Activated naive CD4-positive, alpha-beta T cell treated with anti-CD3 and anti-CD28 coated beads for 36 hours (primary cell): ENCODE measurements at regions not wholly inside any gene's neighbourhood (a gene's known extent, or its start where the extent isn't known, plus 50 kb on each side); places are given as distances from the start of the nearest gene placed in this dataset.
"Not testable (repeated sequence)": the region's sequence is repeated elsewhere in the genome, so short reads cannot be mapped to it uniquely, and the experiment has no call there.

Experiments used
- CTCF ChIA-PET: fragments of 350-600 bp; sonication (Branson Sonifier 250); formaldehyde crosslinking; loops from one replicate; lab custom pipeline; 2021; ENCODE audit warnings: antibody characterized with exemption; lab: Charles Lee
- DNase-seq: peaks from one replicate; pipeline ENCODE4 v3.0.0-alpha.2; 2020
- H3K27ac Mint-ChIP-seq: one replicate; pipeline ENCODE4 v1.8.0; 2021; ENCODE audit warnings: mild to moderate bottlenecking, mixed read lengths
- H3K27me3 Mint-ChIP-seq: one replicate; pipeline ENCODE4 v1.8.0; 2021; ENCODE audit warnings: low read depth, mixed read lengths
- H3K36me3 Mint-ChIP-seq: one replicate; pipeline ENCODE4 v1.8.0; 2021; ENCODE audit warnings: low read depth, mixed read lengths
- H3K4me1 Mint-ChIP-seq: one replicate; pipeline ENCODE4 v1.8.0; 2021; ENCODE audit warnings: low read depth, mixed read lengths
- H3K4me3 Mint-ChIP-seq: one replicate; pipeline ENCODE4 v1.8.0; 2021; ENCODE audit warnings: mild to moderate bottlenecking, moderate library complexity, mixed read lengths
- H3K9me3 Mint-ChIP-seq: one replicate; pipeline ENCODE4 v1.8.0; 2021; ENCODE audit warnings: mixed read lengths
- intact Hi-C: fragments of 100-400 bp; cut with micrococcal nuclease; formaldehyde crosslinking; loops from one replicate; pipeline ENCODE4 v1.15.1; 2023

DNA sequence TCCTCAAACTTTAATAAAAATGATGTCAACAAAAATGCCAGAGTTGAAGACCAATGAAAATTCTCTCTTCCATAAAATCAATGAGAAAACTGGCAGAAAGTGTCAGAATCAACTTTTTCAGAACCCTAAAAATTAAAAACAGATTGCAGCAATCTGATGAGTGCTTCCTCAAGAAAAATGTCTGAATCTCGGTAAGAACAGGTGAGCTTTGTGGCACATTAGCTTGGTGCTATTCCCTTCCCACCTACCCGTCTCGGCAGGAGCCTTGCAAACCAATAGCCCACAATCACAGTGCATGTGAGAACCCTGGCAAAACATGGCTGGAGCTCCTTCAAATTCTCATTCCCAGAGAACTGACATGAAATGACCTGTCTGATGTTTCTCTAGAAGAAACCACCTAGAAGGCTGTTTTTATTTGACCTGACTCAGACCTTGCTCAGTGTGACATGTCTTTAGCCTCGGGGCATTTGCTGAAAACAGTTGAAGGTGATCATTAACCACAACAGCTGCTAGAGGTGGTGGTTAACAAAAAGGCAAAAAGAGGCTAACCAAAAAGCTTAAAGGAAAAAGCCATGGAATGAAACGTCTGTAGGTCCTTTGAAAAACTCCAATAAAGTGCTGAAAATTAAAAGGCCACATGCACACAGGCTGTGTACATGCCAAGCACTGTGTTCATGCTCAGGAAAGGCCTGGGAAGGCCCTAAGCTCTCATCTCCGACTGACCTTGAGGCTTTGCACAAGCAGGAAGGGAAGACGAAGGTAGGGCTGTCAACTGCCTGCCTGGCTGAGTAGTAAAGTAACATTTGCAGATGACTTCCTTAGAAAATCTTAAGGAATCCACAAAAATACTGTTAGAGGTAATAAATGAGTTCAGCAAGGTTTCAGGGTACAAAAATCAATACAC, 253.0 kb upstream of the NSMCE3 start:
- CTCF ChIA-PET: no interaction called here
- Mint-ChIP-seq H3K4me3 (no peak overlapping the region), H3K36me3 (no peaks in the 10 kb centered on the region), H3K27me3 (peaks cover 15% of the 10 kb centered on the region), H3K27ac (no peak overlapping the region), H3K4me1 (no peaks in the 10 kb centered on the region), H3K9me3 (peaks cover 10% of the 10 kb centered on the region)
- intact Hi-C loops: no loop called here
- no peak for DNase-seq

DNA sequence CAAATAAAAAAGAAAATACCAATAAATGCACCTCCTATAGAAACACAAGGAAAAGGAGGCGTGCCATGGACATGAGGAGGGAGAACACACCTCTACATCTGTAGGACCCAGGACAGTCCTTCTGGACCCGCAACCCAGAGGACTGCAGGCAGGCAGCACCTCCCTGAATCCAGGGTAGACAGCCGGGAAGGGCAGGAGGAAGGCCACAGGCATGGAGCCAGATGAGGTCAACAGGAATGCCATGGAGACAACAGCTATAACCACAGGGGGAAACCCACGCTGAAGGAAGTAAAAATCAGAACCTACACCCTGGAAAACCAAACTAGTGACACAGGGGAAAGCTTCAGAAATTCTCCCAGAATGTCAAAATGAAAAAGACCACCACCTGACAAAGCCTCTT, 248.8 kb upstream of the NSMCE3 start:
- CTCF ChIA-PET: no interaction called here
- no peak overlapping the region for H3K4me3 Mint-ChIP-seq
- H3K9me3 Mint-ChIP-seq: peaks cover 12% of the 10 kb centered on the region
- H3K27ac Mint-ChIP-seq: no peak overlapping the region
- H3K4me1 Mint-ChIP-seq: no peaks in the 10 kb centered on the region
- no peak for DNase-seq
- H3K27me3 Mint-ChIP-seq: peaks cover 22% of the 10 kb centered on the region
- H3K36me3 Mint-ChIP-seq: no peaks in the 10 kb centered on the region
- intact Hi-C loops: no loop called here

DNA sequence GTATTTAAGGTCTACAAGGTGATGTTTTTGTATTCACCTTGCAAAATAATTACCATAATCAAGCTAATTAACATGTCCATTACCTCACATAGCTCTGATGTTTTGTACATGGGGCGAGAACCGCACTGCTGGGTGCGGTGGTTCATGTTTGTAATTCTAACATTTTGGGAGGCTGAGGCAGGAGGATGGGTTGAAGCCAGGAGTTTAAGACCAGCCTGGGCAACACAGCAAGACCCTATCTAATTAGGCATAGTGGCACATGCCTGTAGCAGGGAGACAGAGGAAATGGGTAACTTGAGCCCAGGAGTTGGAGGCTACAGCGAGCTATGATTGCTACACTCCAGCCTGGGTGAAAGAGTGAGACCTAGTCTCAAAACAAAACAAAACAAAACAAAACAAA, 248.2 kb upstream of the NSMCE3 start:
- H3K27ac Mint-ChIP-seq: no peak overlapping the region
- no peaks in the 10 kb centered on the region for H3K36me3 Mint-ChIP-seq
- DNase-seq: no peak
- H3K4me1 Mint-ChIP-seq: no peaks in the 10 kb centered on the region
- intact Hi-C loops: no loop called here
- H3K4me3 Mint-ChIP-seq: no peak overlapping the region
- H3K27me3 Mint-ChIP-seq: peaks cover 19% of the 10 kb centered on the region
- H3K9me3 Mint-ChIP-seq: peaks cover 12% of the 10 kb centered on the region
- CTCF ChIA-PET: no interaction called here

DNA sequence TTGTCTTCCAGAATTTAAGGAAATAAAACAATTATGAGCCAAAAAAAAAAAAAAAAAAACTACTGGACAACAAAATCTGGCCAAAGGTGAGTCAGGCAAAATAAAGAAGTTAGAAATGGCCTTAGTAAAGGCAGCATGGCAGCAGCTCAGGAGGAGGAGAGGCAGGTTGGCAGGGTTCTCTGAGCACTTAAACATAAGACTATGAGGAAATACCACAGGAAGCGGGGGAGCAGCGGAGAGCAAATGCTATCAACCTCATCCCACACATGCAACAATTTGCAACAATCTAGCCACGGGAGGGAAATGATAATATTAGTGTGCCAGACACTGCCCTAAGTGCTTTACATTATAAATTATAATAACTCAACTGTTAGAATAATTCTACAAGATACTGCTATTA, 247.3 kb upstream of the NSMCE3 start:
- no peak for DNase-seq
- Mint-ChIP-seq H3K27me3 (peaks cover 18% of the 10 kb centered on the region), H3K27ac (no peak overlapping the region), H3K4me1 (no peaks in the 10 kb centered on the region), H3K9me3 (peaks cover 12% of the 10 kb centered on the region), H3K4me3 (no peak overlapping the region), H3K36me3 (no peaks in the 10 kb centered on the region)
- CTCF ChIA-PET: no interaction called here
- intact Hi-C loops: no loop called here

DNA sequence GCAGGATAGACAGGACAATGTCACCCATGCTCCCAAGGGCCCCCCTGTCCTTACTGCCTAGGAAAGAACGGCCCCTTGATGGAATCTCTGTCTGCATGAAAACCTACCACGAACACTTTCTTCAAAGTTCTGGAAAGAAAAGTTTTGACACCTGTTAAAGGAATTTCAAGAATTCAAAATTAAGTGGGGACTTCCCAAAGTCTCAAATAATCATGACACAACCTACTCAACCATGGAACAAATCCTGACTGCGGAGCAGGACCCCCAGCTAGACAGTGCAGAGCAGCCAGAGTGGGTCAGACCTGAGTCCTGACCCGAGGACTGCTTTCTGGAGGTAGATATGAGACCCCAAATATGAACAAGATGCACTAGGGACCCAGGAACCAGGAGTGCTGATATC, 245.3 kb upstream of the NSMCE3 start:
- CTCF ChIA-PET: no interaction called here
- Mint-ChIP-seq H3K4me1 (no peaks in the 10 kb centered on the region), H3K27ac (no peak overlapping the region), H3K9me3 (peaks cover 13% of the 10 kb centered on the region), H3K27me3 (peaks cover 18% of the 10 kb centered on the region), H3K36me3 (no peaks in the 10 kb centered on the region), H3K4me3 (no peak overlapping the region)
- intact Hi-C loops: no loop called here
- DNase-seq: no peak

DNA sequence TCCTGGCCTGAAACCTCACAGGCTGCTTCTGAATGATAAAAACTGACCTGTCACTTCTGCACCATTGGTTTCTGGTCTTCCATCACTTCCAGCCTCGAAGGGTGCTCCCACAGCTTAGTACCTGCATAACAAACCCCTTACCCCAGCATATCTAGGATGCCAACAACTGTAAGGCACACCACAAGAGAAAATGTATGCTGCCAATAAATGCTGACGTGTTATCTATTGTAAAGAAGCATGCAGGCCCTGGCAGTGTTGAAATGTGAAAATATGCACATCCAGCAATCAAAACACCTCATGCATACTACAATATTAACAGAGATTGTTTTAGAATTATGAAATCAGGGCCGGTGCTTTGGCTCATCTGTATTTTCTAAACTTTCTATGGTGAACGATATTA, 242.0 kb upstream of the NSMCE3 start:
- H3K36me3 Mint-ChIP-seq: no peaks in the 10 kb centered on the region
- no peak overlapping the region for H3K27ac Mint-ChIP-seq
- CTCF ChIA-PET: no interaction called here
- H3K4me3 Mint-ChIP-seq: no peak overlapping the region
- peaks cover 8% of the 10 kb centered on the region for H3K9me3 Mint-ChIP-seq
- no peaks in the 10 kb centered on the region for H3K4me1 Mint-ChIP-seq
- intact Hi-C loops: no loop called here
- no peak for DNase-seq
- H3K27me3 Mint-ChIP-seq: peaks cover 12% of the 10 kb centered on the region

DNA sequence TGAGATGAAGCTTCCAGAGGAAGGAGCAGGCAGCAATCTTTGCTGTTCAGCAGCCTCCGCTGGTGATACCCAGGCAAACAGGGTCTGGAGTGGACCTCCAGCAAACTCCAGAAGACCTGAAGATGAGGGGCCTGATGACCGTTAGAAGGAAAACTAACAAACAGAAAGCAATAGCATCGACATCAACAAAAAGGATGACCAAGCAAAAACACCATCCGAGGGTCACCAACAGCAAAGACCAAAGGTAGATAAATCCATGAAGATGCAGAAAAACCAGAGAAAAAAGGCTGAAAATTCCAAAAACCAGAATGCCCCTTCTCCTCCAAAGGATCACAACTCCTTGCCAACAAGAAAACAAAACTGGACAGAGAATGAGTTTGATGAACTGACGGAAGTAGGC, 235.9 kb upstream of the NSMCE3 start:
- CTCF ChIA-PET, H3K4me1 Mint-ChIP-seq, intact Hi-C loops, H3K4me3 Mint-ChIP-seq, H3K36me3 Mint-ChIP-seq, H3K27ac Mint-ChIP-seq, DNase-seq: not testable (repeated sequence)
- H3K9me3 Mint-ChIP-seq: peaks cover 11% of the 10 kb centered on the region
- H3K27me3 Mint-ChIP-seq: peaks cover 22% of the 10 kb centered on the region

DNA sequence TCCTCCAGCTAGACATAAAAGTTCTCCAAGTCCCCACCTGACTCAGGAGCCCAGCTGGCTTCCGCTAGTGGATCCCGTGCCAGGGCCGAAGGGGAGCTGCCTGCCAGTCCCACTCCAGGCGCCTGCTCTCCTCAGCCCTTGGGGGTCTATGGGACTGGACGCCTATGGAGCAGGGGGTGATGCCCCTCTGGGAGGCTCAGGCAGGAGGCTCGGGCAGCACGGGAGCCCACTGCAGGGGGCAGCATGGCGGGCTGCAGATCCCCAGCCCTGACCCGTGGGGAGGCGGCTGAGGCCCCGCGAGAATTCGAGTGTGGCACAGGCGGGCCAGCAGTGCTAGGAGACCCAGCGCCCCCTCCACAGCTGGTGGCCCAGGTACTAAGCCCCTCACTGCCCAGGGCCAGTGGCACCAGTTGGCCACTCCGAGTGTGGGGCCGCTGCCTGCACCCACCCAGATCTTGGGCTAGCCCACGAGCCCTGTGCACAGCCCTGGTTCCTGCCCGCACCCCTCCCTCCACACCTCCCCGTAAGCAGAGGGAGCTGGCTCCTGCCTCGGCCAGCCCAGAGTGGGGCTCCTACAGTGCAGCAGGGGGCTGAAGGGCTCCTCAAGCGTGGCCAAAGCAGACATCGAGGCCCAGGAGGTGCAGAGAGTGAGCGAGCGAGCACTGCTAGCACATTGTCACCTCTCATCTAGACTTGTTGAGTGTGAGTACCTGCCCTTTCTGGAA, 221.3 kb upstream of the NSMCE3 start:
- CTCF ChIA-PET: no interaction called here
- DNase-seq: no peak
- Mint-ChIP-seq H3K27ac (no peak overlapping the region), H3K4me1 (no peaks in the 10 kb centered on the region), H3K27me3 (peaks cover 2% of the 10 kb centered on the region), H3K36me3 (no peaks in the 10 kb centered on the region), H3K9me3 (no peaks in the 10 kb centered on the region), H3K4me3 (no peak overlapping the region)
- intact Hi-C loops: no loop called here

DNA sequence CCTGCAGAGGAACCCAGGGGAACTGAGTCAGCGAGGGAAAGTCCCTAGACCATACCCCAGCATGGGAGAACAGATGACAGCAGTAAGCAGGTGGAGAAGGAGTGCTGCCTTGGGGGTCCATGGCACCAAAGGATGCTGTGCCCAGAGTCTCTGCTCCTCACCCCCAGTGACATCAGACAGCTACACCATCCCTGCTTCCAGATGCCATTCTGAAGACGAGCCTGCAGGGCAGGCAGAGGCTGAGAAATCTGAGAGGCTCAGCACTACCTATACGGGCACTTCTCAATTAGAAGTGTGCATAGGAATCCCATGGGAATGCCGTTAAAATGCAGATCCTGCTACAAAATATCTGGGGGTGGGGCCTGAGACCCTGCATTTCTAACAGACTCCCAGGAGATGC, 211.3 kb upstream of the NSMCE3 start:
- no peaks in the 10 kb centered on the region for H3K9me3 Mint-ChIP-seq
- H3K27me3 Mint-ChIP-seq: peaks cover 4% of the 10 kb centered on the region
- no peak overlapping the region for H3K27ac Mint-ChIP-seq
- H3K4me3 Mint-ChIP-seq: no peak overlapping the region
- H3K36me3 Mint-ChIP-seq: no peaks in the 10 kb centered on the region
- no peak for DNase-seq
- H3K4me1 Mint-ChIP-seq: no peaks in the 10 kb centered on the region
- intact Hi-C loops: no loop called here
- CTCF ChIA-PET: no interaction called here

DNA sequence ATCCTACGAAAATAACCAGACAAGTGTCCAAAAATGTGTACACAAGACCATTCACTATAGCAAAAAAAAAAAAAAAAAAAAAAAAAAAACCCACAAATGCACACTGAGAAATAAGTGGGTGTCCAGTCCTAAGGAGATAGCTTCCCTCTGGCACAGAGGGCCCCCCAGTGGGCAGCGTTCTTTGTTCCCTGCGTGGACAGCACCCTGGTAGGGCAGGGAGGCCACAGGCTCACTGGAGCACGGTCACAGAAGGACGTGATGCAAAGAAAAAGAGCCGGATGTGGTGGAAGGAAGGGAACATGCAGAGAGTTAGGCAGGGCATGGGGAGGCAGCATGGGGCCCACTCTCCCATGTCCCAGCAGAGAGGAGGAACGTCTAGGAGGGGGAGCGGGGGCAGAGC, 210.7 kb upstream of the NSMCE3 start:
- CTCF ChIA-PET: no interaction called here
- H3K27ac Mint-ChIP-seq: no peak overlapping the region

DNA sequence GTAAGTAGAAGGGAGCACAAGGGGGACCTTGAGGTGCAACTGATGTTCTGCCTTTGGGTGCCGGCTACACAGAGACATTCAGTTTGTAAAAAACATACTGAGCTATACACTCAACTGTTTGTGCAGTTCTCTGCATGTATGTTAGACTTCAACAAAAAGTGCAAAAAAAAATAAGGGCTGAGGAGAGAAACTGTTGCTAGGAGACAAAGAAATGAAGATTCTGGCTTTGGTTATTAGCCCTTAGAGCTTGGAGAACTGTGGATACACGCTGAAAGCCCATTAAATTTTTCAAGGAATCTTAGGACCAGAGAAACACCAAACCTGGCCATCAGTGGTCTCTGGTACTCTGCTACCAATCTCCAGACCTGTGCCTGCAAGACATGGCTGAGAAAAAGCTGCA, 207.6 kb upstream of the NSMCE3 start:
- intact Hi-C loops: no loop called here
- CTCF ChIA-PET: no interaction called here
- H3K27ac Mint-ChIP-seq: no peak overlapping the region
- no peaks in the 10 kb centered on the region for H3K4me1 Mint-ChIP-seq
- no peaks in the 10 kb centered on the region for H3K9me3 Mint-ChIP-seq
- DNase-seq: no peak
- H3K27me3 Mint-ChIP-seq: peaks cover 8% of the 10 kb centered on the region
- H3K36me3 Mint-ChIP-seq: no peaks in the 10 kb centered on the region
- no peak overlapping the region for H3K4me3 Mint-ChIP-seq

More for the DNA sequence above, 210.7 kb upstream of the NSMCE3 start:
- Mint-ChIP-seq H3K27me3 (peaks cover 4% of the 10 kb centered on the region), H3K36me3 (no peaks in the 10 kb centered on the region), H3K4me1 (no peaks in the 10 kb centered on the region), H3K9me3 (no peaks in the 10 kb centered on the region), H3K4me3 (no peak overlapping the region)
- intact Hi-C loops: no loop called here
- DNase-seq: no peak

DNA sequence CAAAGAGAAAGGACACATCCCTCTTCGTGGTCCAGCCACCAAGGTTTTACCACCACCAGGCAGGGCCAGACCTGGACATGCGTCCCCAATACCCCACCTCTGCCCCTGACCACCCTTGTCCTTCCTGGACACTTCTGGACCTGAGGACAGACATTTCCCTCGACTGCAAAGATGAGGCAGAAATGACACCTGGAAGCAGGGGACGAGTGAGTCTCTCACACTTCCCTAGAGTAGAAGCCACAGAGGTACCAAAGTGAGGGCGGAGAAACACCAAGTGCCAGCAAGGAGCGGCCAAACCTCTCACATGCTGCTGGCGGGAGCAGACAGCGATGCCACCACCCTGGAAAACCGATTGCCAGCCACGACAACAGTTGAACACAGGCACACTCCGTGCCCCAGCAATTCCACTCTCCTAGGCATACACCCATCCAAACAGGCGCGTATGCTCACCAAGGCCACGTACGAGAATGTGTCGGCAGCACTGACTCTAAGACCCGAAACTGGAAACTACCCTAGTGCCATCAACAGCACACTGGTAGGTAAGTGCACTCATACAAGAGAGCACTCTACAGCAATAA, 207.0 kb upstream of the NSMCE3 start:
- H3K4me1 Mint-ChIP-seq: no peaks in the 10 kb centered on the region
- CTCF ChIA-PET: no interaction called here
- H3K36me3 Mint-ChIP-seq: no peaks in the 10 kb centered on the region
- H3K27me3 Mint-ChIP-seq: peaks cover 8% of the 10 kb centered on the region
- DNase-seq: no peak
- H3K4me3 Mint-ChIP-seq: no peak overlapping the region
- H3K27ac Mint-ChIP-seq: no peak overlapping the region
- intact Hi-C loops: no loop called here
- no peaks in the 10 kb centered on the region for H3K9me3 Mint-ChIP-seq

DNA sequence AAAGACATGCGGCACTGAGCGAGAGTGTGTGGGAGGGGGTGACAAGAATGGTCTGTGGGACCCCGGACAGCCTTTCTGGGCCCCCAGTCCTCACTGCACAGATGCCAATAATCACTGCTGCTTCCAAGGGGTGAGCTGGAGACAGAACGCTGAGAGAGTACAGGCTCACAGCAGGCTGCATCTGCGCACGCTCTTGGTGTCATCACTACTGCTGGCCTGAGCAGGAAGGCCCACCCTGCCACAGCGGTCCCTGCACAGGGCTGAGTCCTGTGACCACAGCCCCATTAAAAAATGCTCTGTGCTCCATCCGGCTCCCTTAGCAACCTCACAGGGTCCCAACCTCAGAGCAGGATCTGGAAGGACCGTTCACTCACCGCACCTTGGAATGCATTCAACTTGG, 205.5 kb upstream of the NSMCE3 start:
- no peaks in the 10 kb centered on the region for H3K36me3 Mint-ChIP-seq
- H3K27ac Mint-ChIP-seq: no peak overlapping the region
- no peak for DNase-seq
- intact Hi-C loops: no loop called here
- CTCF ChIA-PET: no interaction called here
- H3K4me1 Mint-ChIP-seq: no peaks in the 10 kb centered on the region
- no peak overlapping the region for H3K4me3 Mint-ChIP-seq
- H3K9me3 Mint-ChIP-seq: no peaks in the 10 kb centered on the region
- peaks cover 4% of the 10 kb centered on the region for H3K27me3 Mint-ChIP-seq
